ENCODE measurements at regions not wholly inside any gene's neighbourhood (a gene's known extent, or its start where the extent isn't known, plus 50 kb on each side); places are given as distances from the start of the nearest gene placed in this dataset.

DNA sequence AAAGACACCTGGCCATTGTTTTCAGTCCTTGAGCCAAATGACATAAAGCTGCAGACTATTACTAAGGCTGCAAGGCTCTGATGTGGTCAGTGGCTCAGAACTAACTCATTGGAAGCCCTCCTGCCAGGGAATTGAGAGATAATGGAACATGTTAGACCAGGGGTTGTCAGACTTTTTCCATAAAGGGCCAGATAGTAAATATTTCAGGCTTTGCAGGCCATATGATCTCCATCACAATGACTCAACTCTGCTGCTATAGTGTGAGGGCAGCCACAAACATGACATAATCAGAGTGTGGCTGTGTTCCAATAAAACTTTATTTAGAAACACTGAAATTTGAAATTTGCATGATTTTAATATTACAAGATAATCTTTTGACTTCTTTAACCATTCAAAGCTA is 140.3 kb downstream of the TMEM30B start:
- TF ChIP-seq SIX5 (IDR thresholded peaks at IDR 0.05; ENCODE audit: low read depth, low read length) (no peak), SIRT6 (IDR thresholded peaks at IDR 0.05; ENCODE audit: low read length) (no peak), ASH2L (IDR thresholded peaks at IDR 0.05; ENCODE audit: low read length) (no peak), CBX8 (IDR thresholded peaks at IDR 0.05; ENCODE audit: borderline replicate concordance, low read depth, low read length) (no peak), SIN3A (conservative IDR thresholded peaks at IDR 0.05 in 1 of 2, IDR thresholded peaks at IDR 0.05 in 1 of 2; ENCODE audit: low read depth in 1 of 2, low read length in 2 of 2) (no peak), CBX5 (IDR thresholded peaks at IDR 0.05; ENCODE audit: low read depth, low read length) (no peak), MAX (IDR thresholded peaks at IDR 0.05) (no peak), POU5F1 (IDR thresholded peaks at IDR 0.05; ENCODE audit: low read depth, low read length) (no peak), CHD2 (IDR thresholded peaks at IDR 0.05; ENCODE audit: low read length) (no peak), KDM1A (IDR thresholded peaks at IDR 0.05; ENCODE audit: borderline replicate concordance, low read length) (no peak), CREB1 (IDR thresholded peaks at IDR 0.05) (no peak), RAD21 (IDR thresholded peaks at IDR 0.05 in 1 of 2, conservative IDR thresholded peaks at IDR 0.05 in 1 of 2; ENCODE audit: low read depth in 2 of 2, low read length in 2 of 2) (no peak)
- TF ChIP-seq, protein P1, sequence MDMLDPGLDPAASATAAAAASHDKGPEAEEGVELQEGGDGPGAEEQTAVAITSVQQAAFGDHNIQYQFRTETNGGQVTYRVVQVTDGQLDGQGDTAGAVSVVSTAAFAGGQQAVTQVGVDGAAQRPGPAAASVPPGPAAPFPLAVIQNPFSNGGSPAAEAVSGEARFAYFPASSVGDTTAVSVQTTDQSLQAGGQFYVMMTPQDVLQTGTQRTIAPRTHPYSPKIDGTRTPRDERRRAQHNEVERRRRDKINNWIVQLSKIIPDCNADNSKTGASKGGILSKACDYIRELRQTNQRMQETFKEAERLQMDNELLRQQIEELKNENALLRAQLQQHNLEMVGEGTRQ (IDR thresholded peaks at IDR 0.05; ENCODE audit: low read length) = no peak
- no peak overlapping the region for H2BK120ac ChIP-seq (replicated peaks; ENCODE audit: low read depth, low read length)
- no peaks in the 10 kb centered on the region for H3K79me1 ChIP-seq (ENCODE audit: low read depth, low read length)
- FAIRE-seq (no peak), DNase-seq (ENCODE audit: low read depth in 1 of 2, low spot score in 2 of 2) (no peak)
- no peak overlapping the region for H3K4me3 ChIP-seq (ENCODE audit: extremely low read depth in 1 of 4, insufficient read depth in 2 of 4, low read depth in 3 of 4, low read length in 4 of 4)
- peaks cover 41 to 43% of the 10 kb centered on the region in 2 experiments for H3K9me3 ChIP-seq (ENCODE audit: insufficient read depth in 2 of 2, low read depth in 1 of 2, low read length in 1 of 2)
- H3K56ac ChIP-seq (replicated peaks; ENCODE audit: insufficient read length, low read depth, low read length) = no peak overlapping the region
- no peak overlapping the region for H4K91ac ChIP-seq (replicated peaks; ENCODE audit: insufficient read length, low read length)
- no peak overlapping the region for H3K9ac ChIP-seq (replicated peaks in 1 of 4; ENCODE audit: extremely low read depth in 1 of 4, low read depth in 3 of 4, low read length in 3 of 4)
- no peak overlapping the region for H3K4me2 ChIP-seq (ENCODE audit: insufficient read depth in 1 of 2, low read depth in 2 of 2, low read length in 2 of 2)
- H3K23ac ChIP-seq (ENCODE audit: insufficient read length) = no peak overlapping the region
- H3K14ac ChIP-seq (ENCODE audit: insufficient read length) = no peak overlapping the region
- ChIA-PET CTCF (ENCODE audit: partially characterized antibody) (interaction anchor here (1.0 to 2.4 kb wide), 2 partner anchors 10 to 14 kb away, joined by 3 to 7 read pairs; no protein-coding TSS in a partner anchor), POLR2A (ENCODE audit: partially characterized antibody) (no interaction called here)
- no peak overlapping the region for H4K5ac ChIP-seq (ENCODE audit: insufficient read length, low read depth, low read length)
- no peaks in the 10 kb centered on the region for H3K27me3 ChIP-seq (replicated peaks in 1 of 4; ENCODE audit: control insufficient read depth in 3 of 4, extremely low read depth in 1 of 4, insufficient read depth in 3 of 4, low read length in 3 of 4)
- no peaks in the 10 kb centered on the region for H4K20me1 ChIP-seq (replicated peaks in 1 of 2; ENCODE audit: control insufficient read depth in 1 of 2, insufficient read depth in 2 of 2, low read length in 2 of 2)
- no peak overlapping the region for H4K8ac ChIP-seq (ENCODE audit: extremely low read depth, insufficient read depth, low read length)
- H3K4ac ChIP-seq (replicated peaks; ENCODE audit: insufficient read length, low read depth, low read length) = no peak overlapping the region
- no peaks in the 10 kb centered on the region for H3K4me1 ChIP-seq (replicated peaks in 1 of 4; ENCODE audit: control insufficient read depth in 3 of 4, insufficient read depth in 4 of 4, low read length in 3 of 4)
- no peak overlapping the region for H2BK5ac ChIP-seq (ENCODE audit: low read depth, low read length)
- H3K79me2 ChIP-seq (ENCODE audit: control insufficient read depth in 1 of 2, insufficient read depth in 2 of 2, low read length in 2 of 2) = no peaks in the 10 kb centered on the region
- no peak overlapping the region for H2BK12ac ChIP-seq (ENCODE audit: low read depth, low read length)
- H3K27ac ChIP-seq (ENCODE audit: low read depth, low read length) = no peak overlapping the region
- no peak overlapping the region for H3K18ac ChIP-seq (ENCODE audit: extremely low read depth, low read length)
- peaks cover 0 to 3% (median 0%) of the 10 kb centered on the region in 4 experiments; a peak in 2 of 8 replicates for H3K36me3 ChIP-seq (ENCODE audit: control insufficient read depth in 2 of 4, insufficient read depth in 4 of 4, low read length in 3 of 4)
- H2AFZ ChIP-seq (ENCODE audit: low read length) = no peak overlapping the region
- H2BK15ac ChIP-seq (ENCODE audit: low read length) = no peak overlapping the region
- H2AK5ac ChIP-seq (ENCODE audit: low read depth, low read length) = no peak overlapping the region
- no peak overlapping the region for H2BK20ac ChIP-seq (ENCODE audit: low read length)
- no peaks in the 10 kb centered on the region for H3K23me2 ChIP-seq (ENCODE audit: low read depth, low read length)
